ENCODE measurements at regions not wholly inside any gene's neighbourhood (a gene's known extent, or its start where the extent isn't known, plus 50 kb on each side); places are given as distances from the start of the nearest gene placed in this dataset.

GRCh38 chr22:46060292-46061123 is 83.5 kb upstream of the WNT7B start:
- DNase-seq (ENCODE audit: low read depth, low spot score) (no peak), ATAC-seq (no peak)
- CTCF ChIA-PET = no interaction called here
- TF ChIP-seq REST (IDR thresholded peaks at IDR 0.05; ENCODE audit: insufficient read depth in 1 of 2, low read depth in 2 of 2, low read length in 1 of 2) (no peak), SIN3A (IDR thresholded peaks at IDR 0.05; ENCODE audit: borderline replicate concordance, insufficient read depth, low read depth, low read length) (no peak), TCF7L2 (IDR thresholded peaks at IDR 0.05; ENCODE audit: low read depth, low read length) (no peak), POLR2AphosphoS5 (IDR thresholded peaks at IDR 0.05; ENCODE audit: low read depth, low read length) (no peak), CTCF (IDR thresholded peaks at IDR 0.05) (no peak)
- intact Hi-C loops (cut with micrococcal nuclease; ENCODE audit: unreplicated experiment) = no loop called here
- Histone ChIP-seq H3K9me3 (ENCODE audit: control insufficient read depth, insufficient read depth, low read depth, low read length) (no peaks in the 10 kb centered on the region), H3K36me3 (ENCODE audit: control insufficient read depth, insufficient read depth, low read length) (no peaks in the 10 kb centered on the region), H3K27me3 (ENCODE audit: control insufficient read depth, insufficient read depth, low read length) (no peaks in the 10 kb centered on the region), H3K4me1 (ENCODE audit: control insufficient read depth, insufficient read depth, low read length) (peaks cover 61% of the 10 kb centered on the region), H3K27ac (ENCODE audit: low read length) (peak overlapping the region; percentile 100), H3K4me3 (ENCODE audit: low read depth in 2 of 2, low read length in 2 of 2) (peak overlapping the region; percentile 12 to 39)
- POLR2A ChIA-PET = interaction anchor here (0.6 kb wide), 1 partner anchor 12 kb away, joined by 7 read pairs; no protein-coding TSS in a partner anchor
- in situ Hi-C loops (cut with HindIII; ENCODE audit: low pct_unique_long_range_greater_than_20kb, low sequenced_read_pairs) = no loop called here
- BruUV-seq (replicated peaks) = no TSS peak

GRCh38 chr22:46061124-46061500 is 84.2 kb upstream of the WNT7B start:
- H3K4me1 ChIP-seq (ENCODE audit: control insufficient read depth, insufficient read depth, low read length) = peaks cover 56% of the 10 kb centered on the region
- intact Hi-C loops (cut with micrococcal nuclease; ENCODE audit: unreplicated experiment) (no loop called here), in situ Hi-C loops (cut with HindIII; ENCODE audit: low pct_unique_long_range_greater_than_20kb, low sequenced_read_pairs) (no loop called here)
- ChIA-PET POLR2A (interaction anchor here (0.6 kb wide), 1 partner anchor 11 kb away, joined by 7 read pairs; no protein-coding TSS in a partner anchor), CTCF (no interaction called here)
- no peak for TF ChIP-seq REST (IDR thresholded peaks at IDR 0.05; ENCODE audit: insufficient read depth in 1 of 2, low read depth in 2 of 2, low read length in 1 of 2)
- DNase-seq (ENCODE audit: low read depth, low spot score) (no peak), ATAC-seq (no peak)
- peak overlapping the region; percentile 100 for H3K27ac ChIP-seq (ENCODE audit: low read length)
- no TSS peak for BruUV-seq (replicated peaks)
- H3K4me3 ChIP-seq (ENCODE audit: low read depth in 2 of 2, low read length in 2 of 2) = peak overlapping the region; percentile 12 to 39; a peak in 3 of 4 replicates
- H3K9me3 ChIP-seq (ENCODE audit: control insufficient read depth, insufficient read depth, low read depth, low read length) = no peaks in the 10 kb centered on the region
- H3K27me3 ChIP-seq (ENCODE audit: control insufficient read depth, insufficient read depth, low read length) = no peaks in the 10 kb centered on the region
- no peaks in the 10 kb centered on the region for H3K36me3 ChIP-seq (ENCODE audit: control insufficient read depth, insufficient read depth, low read length)

Measured in Panc1 (cell line).